ENCODE measurements at regions not wholly inside any gene's neighbourhood (a gene's known extent, or its start where the extent isn't known, plus 50 kb on each side); places are given as distances from the start of the nearest gene placed in this dataset.

GRCh38 chr6:155706341-155706740 is 250.7 kb upstream of the NOX3 start (continued):
- TF ChIP-seq ZNF462 (CRISPR knock-in tag; IDR thresholded peaks at IDR 0.05) (no peak), EZH2 (IDR thresholded peaks at IDR 0.05; ENCODE audit: low read depth, unreplicated experiment) (no peak), JUNB (IDR thresholded peaks at IDR 0.05; ENCODE audit: unreplicated experiment) (no peak)

- no peak for ATAC-seq
- Histone ChIP-seq H3F3A (replicated peaks; ENCODE audit: low read depth) (no peaks in the 10 kb centered on the region), H4K20me1 (replicated peaks; ENCODE audit: insufficient read depth) (no peaks in the 10 kb centered on the region), H3K79me2 (replicated peaks; ENCODE audit: insufficient read depth) (no peaks in the 10 kb centered on the region), H3K27me3 (ENCODE audit: insufficient read depth) (no peaks in the 10 kb centered on the region), H3K4me1 (ENCODE audit: insufficient read depth) (no peaks in the 10 kb centered on the region), H2AFZ (peak overlapping the region; percentile 35; the same call in 1 of the 2 replicates), H3K4me3 (no peak overlapping the region), H3K9me2 (ENCODE audit: insufficient read depth) (0 out of 2 replicates have a peak, but pooled peaks cover 3% of the 10 kb centered on the region), H3K27ac (ENCODE audit: low read depth) (no peak overlapping the region), H3K36me3 (ENCODE audit: insufficient read depth) (no peaks in the 10 kb centered on the region), H3K4me2 (no peak overlapping the region)
- no peak overlapping the region for H3K27ac Mint-ChIP-seq
- H3K36me3 Mint-ChIP-seq (ENCODE audit: low read depth), result no peaks in the 10 kb centered on the region
- H3K9me3 Mint-ChIP-seq, result no peaks in the 10 kb centered on the region; the same call in 2 of the 3 replicates
- DNase-seq (ENCODE audit: low spot score), result no peak
- no peak overlapping the region for H3K4me3 Mint-ChIP-seq
- H3K27me3 Mint-ChIP-seq (ENCODE audit: insufficient read depth, low read depth, poor library complexity), result peaks cover 4% of the 10 kb centered on the region
- H3K4me1 Mint-ChIP-seq, result peaks cover 2% of the 10 kb centered on the region; the same call in 1 of the 3 replicates
- no peak for TF ChIP-seq ZNF114 (CRISPR knock-in tag; IDR thresholded peaks at IDR 0.05)
- TF ChIP-seq EZH2 (IDR thresholded peaks at IDR 0.05; ENCODE audit: low read depth, unreplicated experiment), result no peak
- no peak for TF ChIP-seq ZNF331 (CRISPR knock-in tag; IDR thresholded peaks at IDR 0.05; ENCODE audit: low read depth)
- no peak for TF ChIP-seq EZH2phosphoT487 (IDR thresholded peaks at IDR 0.05; ENCODE audit: unreplicated experiment)
- TF ChIP-seq CREB1 (CRISPR knock-in tag; IDR thresholded peaks at IDR 0.05; ENCODE audit: low read depth), result no peak
- TF ChIP-seq NANOG (IDR thresholded peaks at IDR 0.05; ENCODE audit: borderline replicate concordance), result no peak
- no peak for TF ChIP-seq JUNB (IDR thresholded peaks at IDR 0.05; ENCODE audit: unreplicated experiment)
- TF ChIP-seq CTCF (conservative IDR thresholded peaks at IDR 0.05; ENCODE audit: low read depth in 2 of 2), result no peak
- TF ChIP-seq REST (IDR thresholded peaks at IDR 0.05; ENCODE audit: unreplicated experiment), result no peak
Measured at GRCh38 chr6:155701342-155701741, 245.7 kb upstream of the NOX3 start.

All from GM23338 (cell line).